WTC11 (cell line): ENCODE measurements at regions not wholly inside any gene's neighbourhood (a gene's known extent, or its start where the extent isn't known, plus 50 kb on each side); places are given as distances from the start of the nearest gene placed in this dataset.

ENCODE experiments used
- ATAC-seq: fragments of 200-7000 bp; cut with Tn5 transposase; 2 replicates; pipeline ENCODE4 v1.10.0; 2021; ENCODE audit warnings: mild to moderate bottlenecking, moderate library complexity
- CTCF ChIA-PET: fragments of 300-600 bp; sonication (Branson Sonifier 250); formaldehyde crosslinking; loops from one replicate; lab custom pipeline; 2021; ENCODE audit warnings: antibody characterized with exemption; lab: Charles Lee
- POLR2A ChIA-PET: fragments of 350-600 bp; sonication (Branson Sonifier 250); formaldehyde crosslinking; loops from one replicate; lab custom pipeline; 2021; ENCODE audit warnings: antibody characterized with exemption; lab: Charles Lee
- DNase-seq: peaks from one replicate; pipeline ENCODE4 v3.0.0; 2021; ENCODE audit warnings: low spot score
- H3K27ac Mint-ChIP-seq: 2 replicates; pipeline ENCODE4 v1.8.0; 2021; ENCODE audit warnings: mixed read lengths
- H3K27me3 Mint-ChIP-seq: 2 replicates; pipeline ENCODE4 v1.8.0; 2021; ENCODE audit warnings: low read depth, mild to moderate bottlenecking, moderate library complexity, mixed read lengths
- H3K36me3 Mint-ChIP-seq: 2 replicates; pipeline ENCODE4 v1.8.0; 2021; ENCODE audit warnings: mixed read lengths
- H3K4me1 Mint-ChIP-seq: 2 replicates; pipeline ENCODE4 v1.8.0; 2022; ENCODE audit warnings: mixed read lengths
- H3K4me3 Mint-ChIP-seq: 2 replicates; pipeline ENCODE4 v1.8.0; 2021; ENCODE audit warnings: mild to moderate bottlenecking, moderate library complexity, mixed read lengths
- H3K9me3 Mint-ChIP-seq: 2 replicates; pipeline ENCODE4 v1.8.0; 2021; ENCODE audit warnings: mixed read lengths
- ATF1 ChIP-seq: sonication (generic); formaldehyde crosslinking; IDR thresholded peaks from 2 replicates; pipeline ENCODE4 v1.8.1; 2023; ENCODE audit warnings: mild to moderate bottlenecking, moderate library complexity, missing genetic modification reagents
- CBFB ChIP-seq: sonication (generic); formaldehyde crosslinking; IDR thresholded peaks from 2 replicates; pipeline ENCODE4 v1.8.1; 2022; ENCODE audit warnings: mild to moderate bottlenecking, low read depth, missing genetic modification reagents
- FOXK1 ChIP-seq: sonication (generic); formaldehyde crosslinking; IDR thresholded peaks from 2 replicates; pipeline ENCODE4 v1.8.0; 2022; ENCODE audit warnings: mild to moderate bottlenecking, moderate library complexity, missing genetic modification reagents
- GRHL2 ChIP-seq: fragments of 250-450 bp; sonication (Bioruptor Pico); IDR thresholded peaks from 2 replicates; pipeline ENCODE4 v1.8.0; 2022; ENCODE audit warnings: mild to moderate bottlenecking, moderate library complexity; ENCODE audit not compliant: insufficient replicate concordance, severe bottlenecking
- MXD4 ChIP-seq: fragments of 250-450 bp; sonication (Bioruptor Pico); IDR thresholded peaks from 2 replicates; pipeline ENCODE4 v1.8.0; 2021; ENCODE audit warnings: mild to moderate bottlenecking, moderate library complexity, borderline replicate concordance
- NR3C1 ChIP-seq: sonication (generic); formaldehyde crosslinking; conservative IDR thresholded peaks from 2 replicates; pipeline ENCODE4 v1.8.1; 2023; ENCODE audit warnings: low read depth, mild to moderate bottlenecking, missing genetic modification reagents
- PRRX2 ChIP-seq: fragments of 250-450 bp; sonication (Bioruptor Pico); IDR thresholded peaks from 2 replicates; pipeline ENCODE4 v1.8.0; 2021; ENCODE audit warnings: mild to moderate bottlenecking
- RORB ChIP-seq: fragments of 250-450 bp; sonication (Bioruptor Pico); IDR thresholded peaks from 2 replicates; pipeline ENCODE4 v1.9.0; 2021; ENCODE audit warnings: mild to moderate bottlenecking
- SMAD3 ChIP-seq: sonication (generic); formaldehyde crosslinking; IDR thresholded peaks from 2 replicates; pipeline ENCODE4 v1.8.0; 2022; ENCODE audit warnings: missing genetic modification reagents, mild to moderate bottlenecking, borderline replicate concordance
- USF1 ChIP-seq: sonication (generic); formaldehyde crosslinking; IDR thresholded peaks from 2 replicates; pipeline ENCODE4 v1.8.0; 2022; ENCODE audit warnings: mild to moderate bottlenecking, missing genetic modification reagents
- ZBTB21 ChIP-seq: sonication (generic); formaldehyde crosslinking; IDR thresholded peaks from 2 replicates; pipeline ENCODE4 v1.8.1; 2023; ENCODE audit warnings: mild to moderate bottlenecking, missing genetic modification reagents, borderline replicate concordance
- ZNF396 ChIP-seq: fragments of 250-450 bp; sonication (Bioruptor Pico); IDR thresholded peaks from 2 replicates; pipeline ENCODE4 v1.8.0; 2021; ENCODE audit warnings: mild to moderate bottlenecking, moderate library complexity, borderline replicate concordance
- ZNF416 ChIP-seq: fragments of 250-450 bp; sonication (Bioruptor Pico); IDR thresholded peaks from 2 replicates; pipeline ENCODE4 v1.9.0; 2021; ENCODE audit warnings: mild to moderate bottlenecking, inconsistent platforms
- TF ChIP-seq, protein P1 (sequence below): sonication (generic); formaldehyde crosslinking; IDR thresholded peaks from 2 replicates; pipeline ENCODE4 v1.8.1; 2022; ENCODE audit warnings: low read depth, missing genetic modification reagents, borderline replicate concordance
- TF ChIP-seq, protein P2 (sequence below): sonication (generic); formaldehyde crosslinking; IDR thresholded peaks from 2 replicates; pipeline ENCODE4 v1.8.1; 2023; ENCODE audit warnings: mild to moderate bottlenecking, missing genetic modification reagents, moderate library complexity
- TF ChIP-seq, protein P3 (sequence below): fragments of 250-450 bp; sonication (Bioruptor Pico); IDR thresholded peaks from 2 replicates; pipeline ENCODE4 v1.8.0; 2021; ENCODE audit warnings: mild to moderate bottlenecking
- TF ChIP-seq, protein P4 (sequence below): sonication (generic); formaldehyde crosslinking; IDR thresholded peaks from 2 replicates; pipeline ENCODE4 v1.8.0; 2023; ENCODE audit warnings: missing genetic modification reagents
- TF ChIP-seq, protein P5 (sequence below): sonication (generic); formaldehyde crosslinking; IDR thresholded peaks from 2 replicates; pipeline ENCODE4 v1.8.1; 2022; ENCODE audit warnings: mild to moderate bottlenecking, missing genetic modification reagents, moderate library complexity, borderline replicate concordance
- TF ChIP-seq, protein P6 (sequence below): sonication (generic); formaldehyde crosslinking; IDR thresholded peaks from 2 replicates; pipeline ENCODE4 v1.8.1; 2023; ENCODE audit warnings: mild to moderate bottlenecking, missing genetic modification reagents
- TF ChIP-seq, protein P7 (sequence below): sonication (generic); formaldehyde crosslinking; IDR thresholded peaks from 2 replicates; pipeline ENCODE4 v1.8.1; 2023; ENCODE audit warnings: mild to moderate bottlenecking, missing genetic modification reagents, moderate library complexity

GRCh38 chr10:9823268-9823930 lies 1194.3 kb upstream of the CELF2 start:
- ATAC-seq (no peak), DNase-seq (no peak)
- Mint-ChIP-seq H3K27me3 (no peaks in the 10 kb centered on the region; the same call in 1 of the 2 replicates), H3K36me3 (no peaks in the 10 kb centered on the region), H3K4me3 (no peak overlapping the region), H3K9me3 (peaks cover 7% of the 10 kb centered on the region), H3K27ac (no peak overlapping the region), H3K4me1 (peaks cover 12% of the 10 kb centered on the region)
- ChIA-PET POLR2A (no interaction called here), CTCF (no interaction called here)
- TF ChIP-seq SMAD3 (no peak), GRHL2 (CRISPR knock-in tag) (no peak), ZNF416 (no peak), RORB (CRISPR knock-in tag) (no peak)
- TF ChIP-seq, protein P1, sequence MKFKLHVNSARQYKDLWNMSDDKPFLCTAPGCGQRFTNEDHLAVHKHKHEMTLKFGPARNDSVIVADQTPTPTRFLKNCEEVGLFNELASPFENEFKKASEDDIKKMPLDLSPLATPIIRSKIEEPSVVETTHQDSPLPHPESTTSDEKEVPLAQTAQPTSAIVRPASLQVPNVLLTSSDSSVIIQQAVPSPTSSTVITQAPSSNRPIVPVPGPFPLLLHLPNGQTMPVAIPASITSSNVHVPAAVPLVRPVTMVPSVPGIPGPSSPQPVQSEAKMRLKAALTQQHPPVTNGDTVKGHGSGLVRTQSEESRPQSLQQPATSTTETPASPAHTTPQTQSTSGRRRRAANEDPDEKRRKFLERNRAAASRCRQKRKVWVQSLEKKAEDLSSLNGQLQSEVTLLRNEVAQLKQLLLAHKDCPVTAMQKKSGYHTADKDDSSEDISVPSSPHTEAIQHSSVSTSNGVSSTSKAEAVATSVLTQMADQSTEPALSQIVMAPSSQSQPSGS (CRISPR knock-in tag): no peak
- TF ChIP-seq, protein P2, sequence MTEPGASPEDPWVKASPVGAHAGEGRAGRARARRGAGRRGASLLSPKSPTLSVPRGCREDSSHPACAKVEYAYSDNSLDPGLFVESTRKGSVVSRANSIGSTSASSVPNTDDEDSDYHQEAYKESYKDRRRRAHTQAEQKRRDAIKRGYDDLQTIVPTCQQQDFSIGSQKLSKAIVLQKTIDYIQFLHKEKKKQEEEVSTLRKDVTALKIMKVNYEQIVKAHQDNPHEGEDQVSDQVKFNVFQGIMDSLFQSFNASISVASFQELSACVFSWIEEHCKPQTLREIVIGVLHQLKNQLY (CRISPR knock-in tag): no peak
- TF ChIP-seq, protein P3, sequence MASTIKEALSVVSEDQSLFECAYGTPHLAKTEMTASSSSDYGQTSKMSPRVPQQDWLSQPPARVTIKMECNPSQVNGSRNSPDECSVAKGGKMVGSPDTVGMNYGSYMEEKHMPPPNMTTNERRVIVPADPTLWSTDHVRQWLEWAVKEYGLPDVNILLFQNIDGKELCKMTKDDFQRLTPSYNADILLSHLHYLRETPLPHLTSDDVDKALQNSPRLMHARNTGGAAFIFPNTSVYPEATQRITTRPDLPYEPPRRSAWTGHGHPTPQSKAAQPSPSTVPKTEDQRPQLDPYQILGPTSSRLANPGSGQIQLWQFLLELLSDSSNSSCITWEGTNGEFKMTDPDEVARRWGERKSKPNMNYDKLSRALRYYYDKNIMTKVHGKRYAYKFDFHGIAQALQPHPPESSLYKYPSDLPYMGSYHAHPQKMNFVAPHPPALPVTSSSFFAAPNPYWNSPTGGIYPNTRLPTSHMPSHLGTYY (CRISPR knock-in tag): no peak

DNA sequence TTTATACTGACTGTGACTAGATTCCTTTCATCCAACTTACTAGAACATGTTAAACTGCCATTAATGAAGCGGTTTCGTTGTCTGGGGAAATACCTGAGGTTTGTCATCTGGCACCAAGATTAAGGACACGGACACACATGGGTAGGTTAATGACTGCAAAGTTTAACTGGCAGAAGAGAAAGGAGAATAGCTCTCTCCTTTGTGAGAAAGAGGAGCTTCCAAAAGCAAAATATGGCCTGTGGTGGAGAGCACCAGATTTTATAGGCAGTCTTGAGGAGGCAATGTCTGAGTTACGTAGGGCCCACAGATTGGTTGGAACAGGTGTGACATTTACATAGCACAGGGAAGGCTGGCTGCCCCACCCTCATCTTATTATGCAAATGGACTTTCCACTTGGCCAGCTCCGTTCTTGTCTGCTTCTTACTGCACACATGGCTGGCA lies 1193.0 kb upstream of the CELF2 start:
- H3K36me3 Mint-ChIP-seq: no peaks in the 10 kb centered on the region
- TF ChIP-seq ATF1: no peak
- TF ChIP-seq MXD4 (CRISPR knock-in tag): no peak
- TF ChIP-seq, protein P4, sequence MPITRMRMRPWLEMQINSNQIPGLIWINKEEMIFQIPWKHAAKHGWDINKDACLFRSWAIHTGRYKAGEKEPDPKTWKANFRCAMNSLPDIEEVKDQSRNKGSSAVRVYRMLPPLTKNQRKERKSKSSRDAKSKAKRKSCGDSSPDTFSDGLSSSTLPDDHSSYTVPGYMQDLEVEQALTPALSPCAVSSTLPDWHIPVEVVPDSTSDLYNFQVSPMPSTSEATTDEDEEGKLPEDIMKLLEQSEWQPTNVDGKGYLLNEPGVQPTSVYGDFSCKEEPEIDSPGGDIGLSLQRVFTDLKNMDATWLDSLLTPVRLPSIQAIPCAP (CRISPR knock-in tag): no peak
- TF ChIP-seq, protein P5, sequence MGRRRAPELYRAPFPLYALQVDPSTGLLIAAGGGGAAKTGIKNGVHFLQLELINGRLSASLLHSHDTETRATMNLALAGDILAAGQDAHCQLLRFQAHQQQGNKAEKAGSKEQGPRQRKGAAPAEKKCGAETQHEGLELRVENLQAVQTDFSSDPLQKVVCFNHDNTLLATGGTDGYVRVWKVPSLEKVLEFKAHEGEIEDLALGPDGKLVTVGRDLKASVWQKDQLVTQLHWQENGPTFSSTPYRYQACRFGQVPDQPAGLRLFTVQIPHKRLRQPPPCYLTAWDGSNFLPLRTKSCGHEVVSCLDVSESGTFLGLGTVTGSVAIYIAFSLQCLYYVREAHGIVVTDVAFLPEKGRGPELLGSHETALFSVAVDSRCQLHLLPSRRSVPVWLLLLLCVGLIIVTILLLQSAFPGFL: no peak
- no peak for TF ChIP-seq FOXK1 (CRISPR knock-in tag)
- TF ChIP-seq NR3C1 (CRISPR knock-in tag): no peak
- no peak for TF ChIP-seq USF1 (CRISPR knock-in tag)
- TF ChIP-seq, protein P6, sequence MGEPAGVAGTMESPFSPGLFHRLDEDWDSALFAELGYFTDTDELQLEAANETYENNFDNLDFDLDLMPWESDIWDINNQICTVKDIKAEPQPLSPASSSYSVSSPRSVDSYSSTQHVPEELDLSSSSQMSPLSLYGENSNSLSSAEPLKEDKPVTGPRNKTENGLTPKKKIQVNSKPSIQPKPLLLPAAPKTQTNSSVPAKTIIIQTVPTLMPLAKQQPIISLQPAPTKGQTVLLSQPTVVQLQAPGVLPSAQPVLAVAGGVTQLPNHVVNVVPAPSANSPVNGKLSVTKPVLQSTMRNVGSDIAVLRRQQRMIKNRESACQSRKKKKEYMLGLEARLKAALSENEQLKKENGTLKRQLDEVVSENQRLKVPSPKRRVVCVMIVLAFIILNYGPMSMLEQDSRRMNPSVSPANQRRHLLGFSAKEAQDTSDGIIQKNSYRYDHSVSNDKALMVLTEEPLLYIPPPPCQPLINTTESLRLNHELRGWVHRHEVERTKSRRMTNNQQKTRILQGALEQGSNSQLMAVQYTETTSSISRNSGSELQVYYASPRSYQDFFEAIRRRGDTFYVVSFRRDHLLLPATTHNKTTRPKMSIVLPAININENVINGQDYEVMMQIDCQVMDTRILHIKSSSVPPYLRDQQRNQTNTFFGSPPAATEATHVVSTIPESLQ (CRISPR knock-in tag): no peak
- TF ChIP-seq CBFB (CRISPR knock-in tag): no peak
- TF ChIP-seq ZBTB21 (CRISPR knock-in tag): no peak
- no peak for TF ChIP-seq ZNF396
- TF ChIP-seq, protein P7, sequence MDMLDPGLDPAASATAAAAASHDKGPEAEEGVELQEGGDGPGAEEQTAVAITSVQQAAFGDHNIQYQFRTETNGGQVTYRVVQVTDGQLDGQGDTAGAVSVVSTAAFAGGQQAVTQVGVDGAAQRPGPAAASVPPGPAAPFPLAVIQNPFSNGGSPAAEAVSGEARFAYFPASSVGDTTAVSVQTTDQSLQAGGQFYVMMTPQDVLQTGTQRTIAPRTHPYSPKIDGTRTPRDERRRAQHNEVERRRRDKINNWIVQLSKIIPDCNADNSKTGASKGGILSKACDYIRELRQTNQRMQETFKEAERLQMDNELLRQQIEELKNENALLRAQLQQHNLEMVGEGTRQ (CRISPR knock-in tag): no peak
- TF ChIP-seq PRRX2 (CRISPR knock-in tag): no peak
- H3K27me3 Mint-ChIP-seq: no peaks in the 10 kb centered on the region; the same call in 1 of the 2 replicates
- H3K27ac Mint-ChIP-seq: no peak overlapping the region
- DNase-seq (no peak), ATAC-seq (no peak)
- peaks cover 12% of the 10 kb centered on the region for H3K4me1 Mint-ChIP-seq
- peaks cover 3% of the 10 kb centered on the region; the same call in 1 of the 2 replicates for H3K9me3 Mint-ChIP-seq
- POLR2A ChIA-PET: no interaction called here
- CTCF ChIA-PET: interaction anchor here (0.7 to 1.2 kb wide), 2 partner anchors 53 to 428 kb away, joined by 3 read pairs; no protein-coding TSS in a partner anchor
- H3K4me3 Mint-ChIP-seq: no peak overlapping the region
